ENCODE measurements at regions not wholly inside any gene's neighbourhood (a gene's known extent, or its start where the extent isn't known, plus 50 kb on each side); places are given as distances from the start of the nearest gene placed in this dataset.
"Not testable (repeated sequence)": the region's sequence is repeated elsewhere in the genome, so short reads cannot be mapped to it uniquely, and the experiment has no call there.

DNA sequence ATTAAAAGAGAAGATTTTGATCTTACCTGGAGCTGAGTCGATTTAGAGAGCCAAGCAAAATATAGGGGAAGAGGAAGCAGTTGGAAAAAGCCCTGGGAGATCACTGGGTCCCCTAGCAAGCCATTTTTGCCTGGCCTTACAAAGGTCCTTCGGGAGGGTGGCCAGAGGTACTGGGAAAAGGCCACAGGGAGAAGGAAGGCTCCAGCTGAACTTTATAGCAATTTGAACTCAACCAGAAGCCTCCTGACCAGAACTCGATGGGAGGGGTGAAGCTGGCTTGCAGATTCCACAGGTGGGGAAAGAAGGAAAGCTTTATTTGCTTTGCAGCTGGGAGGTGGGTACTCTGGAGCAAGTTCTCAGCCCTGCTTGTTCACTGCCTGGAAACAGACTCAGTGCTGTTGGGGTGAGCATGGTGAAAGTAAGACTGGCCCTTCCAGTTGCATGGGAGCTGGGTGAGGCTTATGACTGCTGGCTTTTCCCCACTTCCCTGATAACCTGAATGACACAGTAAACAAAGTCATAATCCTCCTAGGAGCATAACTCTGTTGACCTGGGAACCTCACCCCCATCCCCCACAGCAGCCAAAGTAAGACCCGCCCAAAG is 855.8 kb downstream of the FSCB start:
- Mint-ChIP-seq H3K4me1 (no peaks in the 10 kb centered on the region), H3K4me3 (no peak overlapping the region), H3K27ac (no peak overlapping the region), H3K9me3 (peaks cover 5% of the 10 kb centered on the region), H3K36me3 (no peaks in the 10 kb centered on the region), H3K27me3 (no peaks in the 10 kb centered on the region)
- ATAC-seq (ENCODE audit: low read depth) (no peak), DNase-seq (ENCODE audit: low spot score in 2 of 2) (no peak)

- Mint-ChIP-seq H3K27ac (no peak overlapping the region), H3K4me3 (no peak overlapping the region), H3K9me3 (peaks cover 5% of the 10 kb centered on the region), H3K36me3 (no peaks in the 10 kb centered on the region), H3K4me1 (no peaks in the 10 kb centered on the region), H3K27me3 (no peaks in the 10 kb centered on the region)
- DNase-seq (ENCODE audit: low spot score in 2 of 2) (no peak), ATAC-seq (ENCODE audit: low read depth) (no peak)
These were observed 857.6 kb downstream of the FSCB start for GRCh38 chr14:43649508-43649907.

GRCh38 chr14:43647302-43647701 is 859.8 kb downstream of the FSCB start:
- no peaks in the 10 kb centered on the region for H3K4me1 Mint-ChIP-seq
- no peak overlapping the region for H3K27ac Mint-ChIP-seq
- H3K9me3 Mint-ChIP-seq = peaks cover 6% of the 10 kb centered on the region
- no peaks in the 10 kb centered on the region for H3K36me3 Mint-ChIP-seq
- no peaks in the 10 kb centered on the region for H3K27me3 Mint-ChIP-seq
- ATAC-seq (ENCODE audit: low read depth) = no peak
- DNase-seq (ENCODE audit: low spot score in 2 of 2) = no peak
- no peak overlapping the region for H3K4me3 Mint-ChIP-seq

GRCh38 chr14:43640718-43641267 is 866.3 kb downstream of the FSCB start:
- H3K9me3 Mint-ChIP-seq = peaks cover 7% of the 10 kb centered on the region
- H3K27me3 Mint-ChIP-seq = no peaks in the 10 kb centered on the region
- DNase-seq (ENCODE audit: low spot score in 2 of 2) (no peak), ATAC-seq (ENCODE audit: low read depth) (no peak)
- no peak overlapping the region for H3K4me3 Mint-ChIP-seq
- H3K4me1 Mint-ChIP-seq = no peaks in the 10 kb centered on the region
- no peak overlapping the region for H3K27ac Mint-ChIP-seq
- H3K36me3 Mint-ChIP-seq = no peaks in the 10 kb centered on the region

DNA sequence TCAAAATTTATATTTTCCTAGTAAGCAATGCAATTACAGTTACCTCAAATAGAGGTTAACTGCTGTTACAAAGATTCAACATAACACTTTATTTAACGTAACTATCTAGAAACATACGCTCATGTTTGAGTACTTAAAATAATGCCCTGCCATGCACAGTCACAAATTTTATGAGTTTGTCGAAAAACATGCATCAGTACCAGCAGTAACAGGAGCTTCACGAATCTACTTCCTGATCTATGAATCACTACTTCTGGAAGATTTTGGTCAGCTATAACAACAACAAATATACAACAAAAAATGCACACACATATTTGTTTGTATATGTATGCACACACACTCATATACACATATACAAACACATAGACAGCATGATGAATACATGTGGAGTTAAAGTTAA is 881.8 kb downstream of the FSCB start:
- ATAC-seq (ENCODE audit: low read depth) (no peak), DNase-seq (ENCODE audit: low spot score in 2 of 2) (no peak)
- no peaks in the 10 kb centered on the region for H3K36me3 Mint-ChIP-seq
- peaks cover 7% of the 10 kb centered on the region for H3K9me3 Mint-ChIP-seq
- H3K4me3 Mint-ChIP-seq = no peak overlapping the region
- no peak overlapping the region for H3K27ac Mint-ChIP-seq
- H3K27me3 Mint-ChIP-seq = no peaks in the 10 kb centered on the region
- H3K4me1 Mint-ChIP-seq = no peaks in the 10 kb centered on the region

DNA sequence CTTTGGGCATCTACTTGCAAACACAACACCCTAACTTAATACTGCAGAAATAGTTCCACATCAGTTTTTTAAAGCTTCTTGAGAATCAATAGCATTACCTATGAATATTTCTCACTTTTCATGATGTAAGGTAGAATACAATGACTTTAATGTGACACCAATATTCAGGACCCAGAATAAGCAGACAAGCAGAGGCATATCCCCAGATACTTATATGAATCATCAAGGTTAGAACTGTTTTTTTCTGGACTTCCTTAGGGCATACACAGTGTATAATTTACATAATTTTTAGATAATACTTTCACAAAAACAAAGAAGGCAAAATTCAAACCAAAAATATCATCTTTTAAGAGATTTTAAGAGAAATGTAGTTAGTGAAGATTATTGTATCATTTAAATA is 885.8 kb downstream of the FSCB start:
- Mint-ChIP-seq H3K27ac (no peak overlapping the region), H3K36me3 (no peaks in the 10 kb centered on the region), H3K9me3 (peaks cover 1% of the 10 kb centered on the region), H3K27me3 (no peaks in the 10 kb centered on the region), H3K4me1 (no peaks in the 10 kb centered on the region), H3K4me3 (no peak overlapping the region)
- no peak for DNase-seq (ENCODE audit: low spot score in 2 of 2)
- ATAC-seq (ENCODE audit: low read depth) = no peak

DNA sequence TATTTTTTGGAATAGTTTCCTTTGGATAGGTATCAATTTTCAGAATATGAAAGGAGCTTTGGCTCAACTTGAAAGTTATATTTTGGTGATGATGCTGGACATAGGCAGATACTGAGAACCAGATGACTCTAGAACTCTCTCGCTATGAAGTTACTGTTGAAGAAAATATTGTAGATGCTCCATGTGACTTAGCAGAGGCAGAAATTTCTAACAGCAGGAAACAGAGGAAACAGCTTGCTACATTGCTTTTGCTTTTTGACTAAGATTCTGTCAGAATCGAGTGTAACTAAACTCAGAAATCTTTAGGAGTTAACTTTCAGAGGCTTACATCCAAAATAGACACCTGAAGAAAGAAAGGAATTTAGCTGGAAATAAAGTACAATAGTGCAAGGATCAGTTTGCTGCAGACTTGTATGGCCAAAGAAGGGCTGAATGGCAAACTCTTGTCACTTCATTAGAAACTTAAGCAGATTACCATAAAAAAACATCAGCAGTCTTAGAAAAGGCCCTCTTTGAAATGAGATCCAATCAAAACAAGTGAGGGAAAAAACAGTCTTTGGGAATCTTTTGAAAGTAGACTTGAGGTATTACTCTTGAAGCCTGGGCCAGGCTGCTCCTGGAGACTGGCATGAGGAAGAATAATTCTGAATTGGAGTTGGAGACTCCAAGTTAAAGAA is 911.8 kb downstream of the FSCB start:
- H3K36me3 Mint-ChIP-seq = no peaks in the 10 kb centered on the region
- DNase-seq (ENCODE audit: low spot score in 2 of 2) (no peak), ATAC-seq (ENCODE audit: low read depth) (no peak)
- H3K27me3 Mint-ChIP-seq = no peaks in the 10 kb centered on the region
- no peak overlapping the region for H3K27ac Mint-ChIP-seq
- no peaks in the 10 kb centered on the region for H3K4me1 Mint-ChIP-seq
- no peak overlapping the region for H3K4me3 Mint-ChIP-seq
- peaks cover 1% of the 10 kb centered on the region for H3K9me3 Mint-ChIP-seq

- Mint-ChIP-seq H3K27ac (no peak overlapping the region), H3K36me3 (no peaks in the 10 kb centered on the region), H3K4me1 (no peaks in the 10 kb centered on the region), H3K9me3 (no peaks in the 10 kb centered on the region), H3K4me3 (no peak overlapping the region), H3K27me3 (no peaks in the 10 kb centered on the region)
- ATAC-seq (ENCODE audit: low read depth) (no peak), DNase-seq (ENCODE audit: low spot score in 2 of 2) (no peak)
These were observed 915.3 kb downstream of the FSCB start for GRCh38 chr14:43591776-43592175.

DNA sequence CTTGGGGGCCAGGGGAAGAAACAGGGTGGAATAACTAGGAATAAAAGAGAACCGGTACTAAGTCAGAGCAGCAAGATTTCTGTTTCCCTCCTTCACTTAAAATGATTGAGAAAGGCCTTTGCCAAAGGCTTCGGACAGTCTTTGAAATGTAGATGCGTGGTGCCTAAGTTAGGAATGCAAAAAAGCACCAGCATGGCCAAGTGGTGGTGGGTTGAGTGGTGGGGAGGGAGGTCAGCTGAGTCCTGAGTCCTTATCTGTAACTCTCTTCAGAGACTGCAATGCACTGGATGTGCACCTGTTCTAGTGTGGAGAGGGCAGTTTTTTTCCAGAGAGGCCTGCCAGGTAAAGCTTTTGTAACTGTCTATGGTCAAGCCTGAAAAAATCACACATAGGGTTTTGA is 919.9 kb downstream of the FSCB start:
- H3K27me3 Mint-ChIP-seq = no peaks in the 10 kb centered on the region
- no peak for ATAC-seq (ENCODE audit: low read depth)

DNA sequence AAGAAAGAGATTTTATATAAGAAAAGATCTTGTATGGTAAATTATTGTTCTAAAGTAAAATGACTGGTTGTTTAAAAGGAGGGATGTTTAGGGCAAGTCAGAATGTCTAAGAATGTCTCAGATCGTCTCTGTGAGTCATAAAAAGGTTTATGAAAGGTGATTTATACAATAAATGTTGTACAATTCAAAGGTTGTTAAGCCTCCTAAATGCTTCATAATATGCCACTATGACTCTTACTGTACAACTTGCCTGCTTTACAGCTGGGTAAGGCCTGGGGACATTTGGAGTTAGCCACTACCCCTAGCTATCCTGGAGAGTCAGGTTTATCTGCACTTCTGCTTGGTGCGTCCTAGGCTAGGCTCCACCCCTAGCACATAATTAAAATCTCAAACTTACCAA is 927.4 kb downstream of the FSCB start:
- Mint-ChIP-seq H3K27me3 (no peaks in the 10 kb centered on the region), H3K9me3 (peaks cover 3% of the 10 kb centered on the region), H3K36me3 (no peaks in the 10 kb centered on the region), H3K27ac (no peak overlapping the region), H3K4me1 (no peaks in the 10 kb centered on the region), H3K4me3 (no peak overlapping the region)
- DNase-seq (ENCODE audit: low spot score in 2 of 2) (no peak), ATAC-seq (ENCODE audit: low read depth) (no peak)

More for the DNA sequence above, 919.9 kb downstream of the FSCB start:
- Mint-ChIP-seq H3K4me3 (no peak overlapping the region), H3K27ac (no peak overlapping the region), H3K9me3 (peaks cover 2% of the 10 kb centered on the region), H3K36me3 (no peaks in the 10 kb centered on the region), H3K4me1 (no peaks in the 10 kb centered on the region)
- DNase-seq (ENCODE audit: low spot score in 2 of 2) = no peak

GRCh38 chr14:43568022-43568421 is 939.1 kb downstream of the FSCB start:
- H3K27ac Mint-ChIP-seq = no peak overlapping the region
- H3K9me3 Mint-ChIP-seq = peaks cover 1% of the 10 kb centered on the region
- no peak for ATAC-seq (ENCODE audit: low read depth)
- H3K36me3 Mint-ChIP-seq = no peaks in the 10 kb centered on the region
- H3K27me3 Mint-ChIP-seq = no peaks in the 10 kb centered on the region
- no peaks in the 10 kb centered on the region for H3K4me1 Mint-ChIP-seq
- no peak for DNase-seq (ENCODE audit: low spot score in 2 of 2)
- H3K4me3 Mint-ChIP-seq = no peak overlapping the region

DNA sequence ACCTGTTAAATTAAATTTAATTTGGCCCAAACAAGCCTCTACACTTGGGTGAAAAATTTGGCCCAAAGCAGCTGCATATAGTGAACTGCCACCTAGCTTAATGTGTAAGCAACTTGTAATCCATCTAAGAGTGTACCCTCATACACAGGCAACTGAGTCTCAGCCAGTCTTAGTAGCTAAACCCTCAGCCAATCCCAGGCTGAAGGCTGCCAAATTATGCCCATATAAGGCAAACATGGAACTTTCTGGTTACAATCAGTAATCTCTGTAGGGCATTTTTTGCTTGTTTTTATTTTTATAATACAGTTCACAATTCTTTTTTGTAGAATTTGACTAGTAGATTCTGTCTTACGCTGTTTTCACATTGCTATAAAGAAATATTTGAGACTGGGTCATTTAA is 958.7 kb downstream of the FSCB start:
- peaks cover 2% of the 10 kb centered on the region for H3K9me3 Mint-ChIP-seq
- no peak overlapping the region for H3K27ac Mint-ChIP-seq
- ATAC-seq (ENCODE audit: low read depth) (no peak), DNase-seq (ENCODE audit: low spot score in 2 of 2) (no peak)
- H3K4me1 Mint-ChIP-seq = no peaks in the 10 kb centered on the region
- no peaks in the 10 kb centered on the region for H3K27me3 Mint-ChIP-seq
- no peak overlapping the region for H3K4me3 Mint-ChIP-seq
- H3K36me3 Mint-ChIP-seq = no peaks in the 10 kb centered on the region

DNA sequence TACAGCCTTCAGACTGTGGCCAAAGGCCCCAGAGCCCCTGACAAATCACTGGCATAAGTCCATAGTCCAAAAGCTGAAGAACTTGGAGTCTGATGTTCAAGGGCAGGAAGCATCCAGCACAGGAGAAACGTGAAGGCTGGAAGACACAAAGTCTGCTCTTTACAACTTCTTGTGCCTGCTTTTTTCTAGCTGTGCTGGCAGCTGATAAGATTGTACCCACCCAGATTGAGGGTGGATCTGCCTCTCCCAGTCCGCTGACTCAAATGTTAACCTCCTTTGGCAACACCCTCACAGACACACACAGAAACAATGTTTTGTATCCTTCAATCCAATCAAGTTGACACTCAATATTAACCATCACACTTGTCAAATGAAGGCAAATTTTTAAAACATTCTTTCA is 959.5 kb downstream of the FSCB start:
- not testable (repeated sequence) for ATAC-seq (ENCODE audit: low read depth); H3K27ac Mint-ChIP-seq; H3K4me1 Mint-ChIP-seq; H3K9me3 Mint-ChIP-seq; H3K36me3 Mint-ChIP-seq; H3K27me3 Mint-ChIP-seq; DNase-seq (ENCODE audit: low spot score in 2 of 2); H3K4me3 Mint-ChIP-seq

GRCh38 chr14:43541356-43541755 is 965.7 kb downstream of the FSCB start:
- peaks cover 2% of the 10 kb centered on the region for H3K9me3 Mint-ChIP-seq
- no peaks in the 10 kb centered on the region for H3K4me1 Mint-ChIP-seq
- H3K27me3 Mint-ChIP-seq = no peaks in the 10 kb centered on the region
- no peak overlapping the region for H3K4me3 Mint-ChIP-seq
- no peak for DNase-seq (ENCODE audit: low spot score in 2 of 2)
- no peaks in the 10 kb centered on the region for H3K36me3 Mint-ChIP-seq
- no peak for ATAC-seq (ENCODE audit: low read depth)
- H3K27ac Mint-ChIP-seq = no peak overlapping the region

GRCh38 chr14:43540948-43541347 is 966.1 kb downstream of the FSCB start:
- no peak for DNase-seq (ENCODE audit: low spot score in 2 of 2)
- no peaks in the 10 kb centered on the region for H3K27me3 Mint-ChIP-seq
- no peak overlapping the region for H3K27ac Mint-ChIP-seq
- no peak for ATAC-seq (ENCODE audit: low read depth)
- no peaks in the 10 kb centered on the region for H3K4me1 Mint-ChIP-seq
- H3K4me3 Mint-ChIP-seq = no peak overlapping the region
- H3K36me3 Mint-ChIP-seq = no peaks in the 10 kb centered on the region
- peaks cover 2% of the 10 kb centered on the region for H3K9me3 Mint-ChIP-seq

Data from memory B cell (primary cell).